ENCODE measurements at regions not wholly inside any gene's neighbourhood (a gene's known extent, or its start where the extent isn't known, plus 50 kb on each side); places are given as distances from the start of the nearest gene placed in this dataset.

- no peak for DNase-seq (ENCODE audit: low read depth)
- H3K27me3 ChIP-seq (ENCODE audit: control insufficient read depth, insufficient read depth, low read length), result no peaks in the 10 kb centered on the region
- H3K36me3 ChIP-seq (ENCODE audit: control insufficient read depth, insufficient read depth, low read length), result no peaks in the 10 kb centered on the region
- ChIA-PET CTCF (no interaction called here), POLR2A (no interaction called here)
- no peak for TF ChIP-seq CTCF (IDR thresholded peaks at IDR 0.05; ENCODE audit: insufficient read depth, low read depth, low read length)
- H3K4me3 ChIP-seq (ENCODE audit: low read depth, low read length), result no peak overlapping the region
Measured at GRCh38 chr6:77021778-77022177, 441.5 kb downstream of the HTR1B start.

GRCh38 chr6:77021232-77021631 lies 442.1 kb downstream of the HTR1B start:
- ChIA-PET CTCF (no interaction called here), POLR2A (no interaction called here)
- no peak overlapping the region for H3K4me3 ChIP-seq (ENCODE audit: low read depth, low read length)
- no peaks in the 10 kb centered on the region for H3K27me3 ChIP-seq (ENCODE audit: control insufficient read depth, insufficient read depth, low read length)
- TF ChIP-seq CTCF (IDR thresholded peaks at IDR 0.05; ENCODE audit: insufficient read depth, low read depth, low read length), result no peak
- DNase-seq (ENCODE audit: low read depth), result no peak
- H3K36me3 ChIP-seq (ENCODE audit: control insufficient read depth, insufficient read depth, low read length), result no peaks in the 10 kb centered on the region

- no peak for DNase-seq (ENCODE audit: low read depth)
- POLR2A ChIA-PET, result no interaction called here
- TF ChIP-seq CTCF (IDR thresholded peaks at IDR 0.05; ENCODE audit: insufficient read depth, low read depth, low read length), result no peak
- no peaks in the 10 kb centered on the region for H3K27me3 ChIP-seq (ENCODE audit: control insufficient read depth, insufficient read depth, low read length)
- no peaks in the 10 kb centered on the region for H3K36me3 ChIP-seq (ENCODE audit: control insufficient read depth, insufficient read depth, low read length)
- H3K4me3 ChIP-seq (ENCODE audit: low read depth, low read length), result no peak overlapping the region
- CTCF ChIA-PET, result no interaction called here
Measured at GRCh38 chr6:77019081-77019480, 444.2 kb downstream of the HTR1B start.

GRCh38 chr6:77017537-77017936 lies 445.8 kb downstream of the HTR1B start:
- no peaks in the 10 kb centered on the region for H3K36me3 ChIP-seq (ENCODE audit: control insufficient read depth, insufficient read depth, low read length)
- DNase-seq (ENCODE audit: low read depth), result no peak
- CTCF ChIA-PET, result interaction anchor here (1.3 kb wide), 1 partner anchor 13 kb away, joined by 3 read pairs; no protein-coding TSS in a partner anchor
- H3K27me3 ChIP-seq (ENCODE audit: control insufficient read depth, insufficient read depth, low read length), result no peaks in the 10 kb centered on the region
- POLR2A ChIA-PET, result interaction anchor here (0.6 kb wide), 1 partner anchor 15 kb away, joined by 4 read pairs; no protein-coding TSS in a partner anchor
- H3K4me3 ChIP-seq (ENCODE audit: low read depth, low read length), result no peak overlapping the region
- no peak for TF ChIP-seq CTCF (IDR thresholded peaks at IDR 0.05; ENCODE audit: insufficient read depth, low read depth, low read length)

- POLR2A ChIA-PET, result no interaction called here
- no peak for TF ChIP-seq CTCF (IDR thresholded peaks at IDR 0.05; ENCODE audit: insufficient read depth, low read depth, low read length)
- Histone ChIP-seq H3K27me3 (ENCODE audit: control insufficient read depth, insufficient read depth, low read length) (no peaks in the 10 kb centered on the region), H3K4me3 (ENCODE audit: low read depth, low read length) (no peak overlapping the region), H3K36me3 (ENCODE audit: control insufficient read depth, insufficient read depth, low read length) (no peaks in the 10 kb centered on the region)
- no peak for DNase-seq (ENCODE audit: low read depth)
- CTCF ChIA-PET, result interaction anchor here (0.9 kb wide), 1 partner anchor 10 kb away, joined by 3 read pairs; no protein-coding TSS in a partner anchor
Measured at GRCh38 chr6:77015350-77015749, 447.9 kb downstream of the HTR1B start.

All from BJ (cell line).